ENCODE measurements at regions not wholly inside any gene's neighbourhood (a gene's known extent, or its start where the extent isn't known, plus 50 kb on each side); places are given as distances from the start of the nearest gene placed in this dataset.

- Histone ChIP-seq H3K79me2 (no peaks in the 10 kb centered on the region), H3K4me3 (ENCODE audit: low read depth, low read length) (no peak overlapping the region), H3K4me1 (no peaks in the 10 kb centered on the region), H3K27me3 (ENCODE audit: control insufficient read depth, insufficient read depth, low read length) (no peaks in the 10 kb centered on the region), H3K9ac (no peak overlapping the region), H3K4me2 (ENCODE audit: low read length) (no peak overlapping the region), H3K36me3 (ENCODE audit: control insufficient read depth, insufficient read depth, low read length) (no peaks in the 10 kb centered on the region), H2AFZ (no peak overlapping the region), H3K9me3 (ENCODE audit: control insufficient read depth, low read length) (no peaks in the 10 kb centered on the region), H3K27ac (no peak overlapping the region)
- no peak for TF ChIP-seq CTCF (IDR thresholded peaks at IDR 0.05)
Measured at GRCh38 chr4:177232473-177232872, 77.2 kb upstream of the NEIL3 start.

- H3K27ac ChIP-seq, result no peak overlapping the region
- H3K4me1 ChIP-seq, result no peaks in the 10 kb centered on the region
- no peak for TF ChIP-seq CTCF (IDR thresholded peaks at IDR 0.05)
Measured at GRCh38 chr4:177235026-177235425, 74.6 kb upstream of the NEIL3 start.

GRCh38 chr4:177236886-177237285 is 72.8 kb upstream of the NEIL3 start:
- Histone ChIP-seq H3K79me2 (no peaks in the 10 kb centered on the region), H3K36me3 (ENCODE audit: control insufficient read depth, insufficient read depth, low read length) (no peaks in the 10 kb centered on the region), H3K9me3 (ENCODE audit: control insufficient read depth, low read length) (no peaks in the 10 kb centered on the region)

More at GRCh38 chr4:177235026-177235425, 74.6 kb upstream of the NEIL3 start:
- Histone ChIP-seq H3K36me3 (ENCODE audit: control insufficient read depth, insufficient read depth, low read length) (no peaks in the 10 kb centered on the region), H3K27me3 (ENCODE audit: control insufficient read depth, insufficient read depth, low read length) (no peaks in the 10 kb centered on the region), H2AFZ (no peak overlapping the region), H3K9me3 (ENCODE audit: control insufficient read depth, low read length) (no peaks in the 10 kb centered on the region), H3K9ac (no peak overlapping the region), H3K4me2 (ENCODE audit: low read length) (no peak overlapping the region), H3K79me2 (no peaks in the 10 kb centered on the region), H3K4me3 (ENCODE audit: low read depth, low read length) (no peak overlapping the region)

GRCh38 chr4:177237291-177237690 is 72.4 kb upstream of the NEIL3 start:
- H2AFZ ChIP-seq, result no peak overlapping the region
- no peak overlapping the region for H3K4me3 ChIP-seq (ENCODE audit: low read depth, low read length)
- no peaks in the 10 kb centered on the region for H3K27me3 ChIP-seq (ENCODE audit: control insufficient read depth, insufficient read depth, low read length)
- TF ChIP-seq CTCF (IDR thresholded peaks at IDR 0.05), result no peak
- no peaks in the 10 kb centered on the region for H3K9me3 ChIP-seq (ENCODE audit: control insufficient read depth, low read length)
- H3K9ac ChIP-seq, result no peak overlapping the region
- H3K4me2 ChIP-seq (ENCODE audit: low read length), result no peak overlapping the region
- no peak overlapping the region for H3K27ac ChIP-seq
- H3K4me1 ChIP-seq, result no peaks in the 10 kb centered on the region
- H3K79me2 ChIP-seq, result no peaks in the 10 kb centered on the region
- H3K36me3 ChIP-seq (ENCODE audit: control insufficient read depth, insufficient read depth, low read length), result no peaks in the 10 kb centered on the region

More at GRCh38 chr4:177236886-177237285, 72.8 kb upstream of the NEIL3 start:
- Histone ChIP-seq H2AFZ (no peak overlapping the region), H3K27me3 (ENCODE audit: control insufficient read depth, insufficient read depth, low read length) (no peaks in the 10 kb centered on the region), H3K27ac (no peak overlapping the region), H3K4me3 (ENCODE audit: low read depth, low read length) (no peak overlapping the region), H3K4me2 (ENCODE audit: low read length) (no peak overlapping the region), H3K9ac (no peak overlapping the region), H3K4me1 (no peaks in the 10 kb centered on the region)
- TF ChIP-seq CTCF (IDR thresholded peaks at IDR 0.05), result no peak

- Histone ChIP-seq H2AFZ (no peak overlapping the region), H3K4me1 (no peaks in the 10 kb centered on the region), H3K4me3 (ENCODE audit: low read depth, low read length) (no peak overlapping the region), H3K4me2 (ENCODE audit: low read length) (no peak overlapping the region), H3K27me3 (ENCODE audit: control insufficient read depth, insufficient read depth, low read length) (no peaks in the 10 kb centered on the region), H3K36me3 (ENCODE audit: control insufficient read depth, insufficient read depth, low read length) (no peaks in the 10 kb centered on the region), H3K79me2 (no peaks in the 10 kb centered on the region), H3K9me3 (ENCODE audit: control insufficient read depth, low read length) (no peaks in the 10 kb centered on the region), H3K27ac (no peak overlapping the region), H3K9ac (no peak overlapping the region)
- TF ChIP-seq CTCF (IDR thresholded peaks at IDR 0.05), result no peak
Measured at GRCh38 chr4:177239477-177239876, 70.2 kb upstream of the NEIL3 start.

All from parathyroid adenoma (tissue), 2 donors.